GM10248 (cell line): ENCODE measurements at regions not wholly inside any gene's neighbourhood (a gene's known extent, or its start where the extent isn't known, plus 50 kb on each side); places are given as distances from the start of the nearest gene placed in this dataset.

Experiments used
- CTCF ChIA-PET: fragments of 300-600 bp; sonication (Branson Sonifier 250); formaldehyde crosslinking; extraction: SDS; loops from one replicate; lab custom pipeline; 2021; ENCODE audit warnings: antibody characterized with exemption; lab: Yijun Ruan, JAX
- POLR2A ChIA-PET: fragments of 350-650 bp; sonication (Branson Sonifier 250); formaldehyde crosslinking; extraction: SDS; loops from one replicate; lab custom pipeline; 2020; ENCODE audit warnings: antibody characterized with exemption; lab: Yijun Ruan, JAX
- DNase-seq: peaks from one replicate; pipeline ENCODE4 v3.0.0; 2012; ENCODE audit errors: extremely low spot score
- TF ChIP-seq, protein P1 (sequence below): IDR thresholded peaks from 2 replicates; pipeline ENCODE4 v1.5.1; 2012; ENCODE audit warnings: mild to moderate bottlenecking, low read depth; ENCODE audit errors: extremely low read depth, missing control alignments, control extremely low read depth

DNA sequence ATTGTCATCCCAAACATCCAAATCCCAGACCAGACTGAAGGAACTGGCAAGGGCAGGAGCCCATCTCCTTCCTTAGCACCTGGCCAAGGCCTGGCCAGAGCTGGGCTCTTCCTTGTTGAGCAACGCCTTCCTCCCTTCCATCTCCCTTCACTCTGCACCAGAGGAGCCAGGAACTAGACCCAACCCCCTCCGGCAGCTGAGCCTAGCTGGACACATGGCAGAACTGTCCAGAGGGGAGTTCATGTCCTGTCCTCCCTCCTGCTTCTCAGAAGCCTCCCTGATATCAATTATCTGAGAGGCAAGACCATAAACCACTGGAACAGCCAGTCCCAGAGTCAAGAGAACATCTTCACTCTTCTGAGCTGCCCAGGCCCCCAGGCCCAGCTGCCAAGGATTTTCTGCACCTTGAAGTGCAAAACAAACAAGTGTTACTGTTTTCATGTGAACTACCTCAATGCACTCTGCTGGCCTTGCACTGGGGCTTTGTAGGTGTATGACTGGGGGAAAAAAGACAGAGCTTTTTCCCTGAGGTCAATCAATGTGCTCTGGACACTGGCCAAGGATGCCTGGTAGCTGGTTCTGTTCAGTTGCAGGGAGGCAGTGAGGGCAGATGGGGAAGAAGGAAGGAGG, 104.5 kb upstream of the KCNK12 start:
- TF ChIP-seq, protein P1, sequence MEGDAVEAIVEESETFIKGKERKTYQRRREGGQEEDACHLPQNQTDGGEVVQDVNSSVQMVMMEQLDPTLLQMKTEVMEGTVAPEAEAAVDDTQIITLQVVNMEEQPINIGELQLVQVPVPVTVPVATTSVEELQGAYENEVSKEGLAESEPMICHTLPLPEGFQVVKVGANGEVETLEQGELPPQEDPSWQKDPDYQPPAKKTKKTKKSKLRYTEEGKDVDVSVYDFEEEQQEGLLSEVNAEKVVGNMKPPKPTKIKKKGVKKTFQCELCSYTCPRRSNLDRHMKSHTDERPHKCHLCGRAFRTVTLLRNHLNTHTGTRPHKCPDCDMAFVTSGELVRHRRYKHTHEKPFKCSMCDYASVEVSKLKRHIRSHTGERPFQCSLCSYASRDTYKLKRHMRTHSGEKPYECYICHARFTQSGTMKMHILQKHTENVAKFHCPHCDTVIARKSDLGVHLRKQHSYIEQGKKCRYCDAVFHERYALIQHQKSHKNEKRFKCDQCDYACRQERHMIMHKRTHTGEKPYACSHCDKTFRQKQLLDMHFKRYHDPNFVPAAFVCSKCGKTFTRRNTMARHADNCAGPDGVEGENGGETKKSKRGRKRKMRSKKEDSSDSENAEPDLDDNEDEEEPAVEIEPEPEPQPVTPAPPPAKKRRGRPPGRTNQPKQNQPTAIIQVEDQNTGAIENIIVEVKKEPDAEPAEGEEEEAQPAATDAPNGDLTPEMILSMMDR = no peak
- CTCF ChIA-PET = interaction anchor here (1.2 to 1.9 kb wide), 4 partner anchors 11 to 238 kb away, joined by 3 to 4 read pairs (median 4); no protein-coding TSS in a partner anchor
- POLR2A ChIA-PET = no interaction called here
- DNase-seq = no peak

- DNase-seq = no peak
- ChIA-PET CTCF (interaction anchor here (1.5 to 2.9 kb wide), 3 partner anchors 10 to 101 kb away, joined by 4 to 14 read pairs (median 6); no protein-coding TSS in a partner anchor), POLR2A (no interaction called here)
- TF ChIP-seq, protein P1 = no peak
These were observed 95.5 kb upstream of the KCNK12 start for GRCh38 chr2:47666332-47666731.

GRCh38 chr2:47664817-47665216, 94.0 kb upstream of the KCNK12 start:
- TF ChIP-seq, protein P1 = peak; percentile 4
- POLR2A ChIA-PET = no interaction called here
- CTCF ChIA-PET = no interaction called here
- DNase-seq = no peak

DNA sequence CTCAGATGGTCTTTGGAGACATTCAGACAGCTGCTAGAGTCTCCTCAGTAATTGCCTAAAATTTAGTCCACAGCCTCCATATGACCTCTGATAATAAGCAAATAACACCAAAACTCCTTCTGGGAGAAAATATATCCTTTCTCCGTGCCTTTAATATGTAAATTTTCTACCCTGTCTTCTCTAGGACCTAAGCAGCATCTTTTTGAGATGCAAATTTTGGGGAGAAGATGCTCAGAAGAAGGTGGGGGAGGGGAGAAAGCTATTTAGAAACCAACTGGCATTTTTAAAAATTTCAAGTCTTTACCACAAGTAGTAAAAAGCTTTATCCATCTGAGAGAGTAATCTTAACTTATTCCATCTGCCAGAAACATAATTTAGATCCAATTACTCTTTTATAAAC, 91.8 kb upstream of the KCNK12 start:
- no peak for DNase-seq
- TF ChIP-seq, protein P1 = no peak
- ChIA-PET POLR2A (no interaction called here), CTCF (interaction anchor here (1.4 kb wide), 1 partner anchor 8 kb away, joined by 3 read pairs; no protein-coding TSS in a partner anchor)

GRCh38 chr2:47661310-47661709, 90.5 kb upstream of the KCNK12 start:
- DNase-seq = no peak
- POLR2A ChIA-PET = no interaction called here
- TF ChIP-seq, protein P1 = no peak
- CTCF ChIA-PET = no interaction called here

DNA sequence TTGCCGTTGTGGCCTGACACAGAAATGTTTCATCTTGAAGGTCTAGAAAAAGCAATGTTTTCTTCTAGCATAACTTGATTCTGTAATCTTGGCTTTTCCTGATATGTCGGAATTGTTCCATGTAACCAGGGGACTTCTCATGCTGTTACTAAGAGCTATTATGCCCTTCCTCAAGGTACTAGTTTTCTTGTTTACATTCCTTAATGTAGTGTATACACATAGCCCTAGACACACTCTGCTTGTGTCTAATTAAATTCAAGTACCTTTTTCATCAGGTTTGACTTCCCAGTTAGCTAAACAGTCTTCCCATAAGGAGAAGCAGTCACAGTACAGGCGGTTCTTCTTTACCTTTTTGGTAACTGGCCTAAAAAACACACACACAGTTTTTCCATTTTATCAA, 89.4 kb upstream of the KCNK12 start:
- TF ChIP-seq, protein P1 = no peak
- CTCF ChIA-PET = interaction anchor here (1.3 kb wide), 1 partner anchor 17 kb away, joined by 3 read pairs; no protein-coding TSS in a partner anchor
- POLR2A ChIA-PET = no interaction called here
- no peak for DNase-seq
